GM12891 (cell line): ENCODE measurements at regions not wholly inside any gene's neighbourhood (a gene's known extent, or its start where the extent isn't known, plus 50 kb on each side); places are given as distances from the start of the nearest gene placed in this dataset.

Experiments used
- POLR2A ChIP-seq: IDR thresholded peaks from 2 replicates; pipeline ENCODE4 v1.6.1; 2011; ENCODE audit warnings: low read depth, low read length, control low read depth
- POLR2AphosphoS5 ChIP-seq: IDR thresholded peaks from 2 replicates; pipeline ENCODE4 v1.6.1; 2011; ENCODE audit warnings: low read depth, low read length, control low read depth
- SPI1 ChIP-seq: IDR thresholded peaks from 2 replicates; pipeline ENCODE4 v1.6.1; 2011; ENCODE audit warnings: low read depth, low read length, control low read depth
- TAF1 ChIP-seq: IDR thresholded peaks from 2 replicates; pipeline ENCODE4 v1.6.1; 2011; ENCODE audit warnings: low read depth, low read length, control low read depth

- no peak for TF ChIP-seq POLR2AphosphoS5
- no peak for TF ChIP-seq SPI1
- TF ChIP-seq POLR2A, result no peak
- no peak for TF ChIP-seq TAF1
Measured at GRCh38 chr6:43978473-43979346, 148.5 kb downstream of the MRPL14 start.
